Stimulated activated naive CD8-positive, alpha-beta T cell treated with anti-CD3 and anti-CD28 coated beads, Interleukin-15, Interleukin-2, amounts not matched to agents 100 ng/mL and 50 ng/mL, for 24 hours (primary cell): ENCODE measurements at regions not wholly inside any gene's neighbourhood (a gene's known extent, or its start where the extent isn't known, plus 50 kb on each side); places are given as distances from the start of the nearest gene placed in this dataset.
"Not testable (repeated sequence)": the region's sequence is repeated elsewhere in the genome, so short reads cannot be mapped to it uniquely, and the experiment has no call there.

ENCODE experiments used
- H3K27ac Mint-ChIP-seq: one replicate; pipeline ENCODE4 v1.8.0; 2021; ENCODE audit warnings: mild to moderate bottlenecking, mixed read lengths
- H3K27me3 Mint-ChIP-seq: one replicate; pipeline ENCODE4 v1.8.0; 2021; ENCODE audit warnings: mixed read lengths
- H3K36me3 Mint-ChIP-seq: one replicate; pipeline ENCODE4 v1.8.0; 2021; ENCODE audit warnings: low read depth, mixed read lengths
- H3K4me1 Mint-ChIP-seq: one replicate; pipeline ENCODE4 v1.8.0; 2021; ENCODE audit warnings: low read depth, mixed read lengths
- H3K4me3 Mint-ChIP-seq: one replicate; pipeline ENCODE4 v1.8.0; 2021; ENCODE audit warnings: mild to moderate bottlenecking, mixed read lengths
- H3K9me3 Mint-ChIP-seq: one replicate; pipeline ENCODE4 v1.8.0; 2021; ENCODE audit warnings: mixed read lengths

DNA sequence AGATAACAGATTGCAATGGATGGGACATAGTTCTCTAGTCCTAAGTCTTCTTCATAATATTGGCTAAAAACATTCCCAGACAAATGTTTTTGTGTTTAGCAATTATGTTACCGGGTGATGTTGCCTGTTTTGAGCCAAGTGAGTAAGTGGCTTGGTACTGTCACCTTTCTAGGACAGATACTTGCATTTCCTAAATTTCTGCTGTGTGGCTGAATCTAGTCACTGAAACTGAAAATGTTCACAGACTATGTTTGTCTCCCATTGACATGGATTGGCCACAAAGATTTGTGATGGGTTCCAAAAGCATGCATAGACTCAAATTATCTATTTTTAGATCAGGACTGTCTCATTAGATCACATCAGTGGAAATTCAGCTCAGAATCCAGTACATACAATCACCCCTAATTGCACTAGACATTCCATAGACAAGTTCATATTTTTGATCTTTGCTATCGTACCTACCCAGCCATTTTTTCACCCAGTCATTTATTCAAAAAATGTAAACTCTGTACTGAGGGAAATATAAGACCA lies 1222.1 kb upstream of the AUTS2 start:
- H3K27ac Mint-ChIP-seq, result no peak overlapping the region
- no peaks in the 10 kb centered on the region for H3K36me3 Mint-ChIP-seq
- H3K4me3 Mint-ChIP-seq, result no peak overlapping the region
- H3K27me3 Mint-ChIP-seq, result no peaks in the 10 kb centered on the region
- no peaks in the 10 kb centered on the region for H3K4me1 Mint-ChIP-seq
- peaks cover 18% of the 10 kb centered on the region for H3K9me3 Mint-ChIP-seq

DNA sequence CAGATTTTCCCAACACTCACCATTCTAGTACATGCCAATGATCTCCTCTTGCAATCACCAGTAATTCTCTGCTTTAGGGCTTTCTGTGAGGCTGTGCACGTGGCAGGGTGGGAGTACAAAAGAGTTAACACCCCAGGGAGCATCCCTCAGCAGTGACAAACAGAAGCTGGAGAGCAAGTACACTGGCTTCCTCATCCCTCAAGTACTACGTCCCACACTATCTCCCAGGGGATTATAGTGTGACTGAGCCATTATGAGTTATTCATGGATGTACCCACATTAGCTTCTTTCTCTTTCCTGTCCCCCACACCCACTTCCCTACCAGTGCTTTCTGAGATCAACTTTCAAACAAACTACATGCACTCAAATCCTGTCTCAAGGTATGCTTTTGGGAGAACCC lies 1216.5 kb upstream of the AUTS2 start:
- H3K4me1 Mint-ChIP-seq, result no peaks in the 10 kb centered on the region
- H3K9me3 Mint-ChIP-seq, result peaks cover 18% of the 10 kb centered on the region
- no peak overlapping the region for H3K4me3 Mint-ChIP-seq
- no peaks in the 10 kb centered on the region for H3K27me3 Mint-ChIP-seq
- no peaks in the 10 kb centered on the region for H3K36me3 Mint-ChIP-seq
- H3K27ac Mint-ChIP-seq, result no peak overlapping the region

DNA sequence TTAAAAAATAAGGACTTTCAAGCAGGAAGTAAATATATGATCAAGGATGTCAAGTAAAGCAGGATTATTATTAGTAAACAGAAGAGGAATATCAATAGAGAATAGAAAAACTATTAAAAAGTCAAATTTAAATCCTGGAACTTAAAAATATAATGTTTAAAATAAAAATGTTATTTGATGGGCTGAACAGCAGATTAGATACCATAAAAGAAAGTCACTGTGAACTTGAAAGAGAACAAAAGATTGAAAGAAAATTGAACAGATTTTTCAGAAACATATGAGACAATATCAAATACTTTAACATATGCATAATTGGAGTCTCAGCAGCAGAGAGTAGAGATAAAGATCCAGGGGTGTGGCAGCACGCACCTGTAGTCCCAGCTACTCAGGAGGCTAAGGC lies 1213.7 kb upstream of the AUTS2 start:
- Mint-ChIP-seq H3K27me3 (no peaks in the 10 kb centered on the region), H3K27ac (no peak overlapping the region), H3K4me3 (no peak overlapping the region), H3K9me3 (peaks cover 22% of the 10 kb centered on the region), H3K4me1 (no peaks in the 10 kb centered on the region), H3K36me3 (no peaks in the 10 kb centered on the region)

DNA sequence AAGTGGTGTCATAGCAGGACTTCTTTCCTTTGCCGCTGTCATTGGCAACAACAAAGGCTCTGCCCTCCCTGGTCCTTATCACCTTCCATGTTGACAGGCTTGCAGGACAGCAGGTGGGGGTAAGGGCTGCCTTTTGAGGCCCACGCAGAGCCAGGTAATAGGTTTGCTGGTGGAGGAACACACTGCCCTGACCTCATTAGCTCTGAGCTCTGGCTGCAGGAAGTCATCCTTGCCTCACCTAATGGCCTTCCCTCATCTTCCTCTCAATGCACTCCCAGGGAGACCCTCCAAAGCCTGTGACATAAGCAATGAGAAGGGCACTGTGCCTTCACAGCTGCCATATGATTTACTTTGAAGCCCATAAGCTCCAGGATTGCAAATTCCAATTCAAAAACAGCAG lies 1205.2 kb upstream of the AUTS2 start:
- Mint-ChIP-seq H3K4me1 (no peaks in the 10 kb centered on the region), H3K27ac (no peak overlapping the region), H3K9me3 (peaks cover 22% of the 10 kb centered on the region), H3K36me3 (no peaks in the 10 kb centered on the region), H3K4me3 (no peak overlapping the region), H3K27me3 (no peaks in the 10 kb centered on the region)

DNA sequence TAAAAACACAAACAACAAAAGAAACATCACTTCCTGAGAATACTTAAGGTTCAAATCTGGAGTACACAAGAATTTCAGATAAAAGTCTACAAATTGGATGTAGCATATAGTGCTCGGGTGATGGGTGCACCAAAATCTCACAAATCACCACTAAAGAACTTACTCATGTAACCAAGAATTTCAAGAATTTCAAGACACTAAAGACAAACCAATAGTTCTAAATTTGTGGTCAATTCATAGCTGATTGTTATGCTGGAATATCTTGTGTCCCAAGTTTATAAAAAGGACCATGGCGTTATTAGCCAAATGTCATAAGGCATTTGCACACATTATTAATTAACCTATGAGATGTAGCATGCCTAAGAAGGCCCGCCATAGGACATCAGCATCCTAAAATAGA lies 1204.1 kb upstream of the AUTS2 start:
- Mint-ChIP-seq H3K27ac (no peak overlapping the region), H3K4me1 (no peaks in the 10 kb centered on the region), H3K36me3 (no peaks in the 10 kb centered on the region), H3K9me3 (peaks cover 17% of the 10 kb centered on the region), H3K27me3 (no peaks in the 10 kb centered on the region), H3K4me3 (no peak overlapping the region)

DNA sequence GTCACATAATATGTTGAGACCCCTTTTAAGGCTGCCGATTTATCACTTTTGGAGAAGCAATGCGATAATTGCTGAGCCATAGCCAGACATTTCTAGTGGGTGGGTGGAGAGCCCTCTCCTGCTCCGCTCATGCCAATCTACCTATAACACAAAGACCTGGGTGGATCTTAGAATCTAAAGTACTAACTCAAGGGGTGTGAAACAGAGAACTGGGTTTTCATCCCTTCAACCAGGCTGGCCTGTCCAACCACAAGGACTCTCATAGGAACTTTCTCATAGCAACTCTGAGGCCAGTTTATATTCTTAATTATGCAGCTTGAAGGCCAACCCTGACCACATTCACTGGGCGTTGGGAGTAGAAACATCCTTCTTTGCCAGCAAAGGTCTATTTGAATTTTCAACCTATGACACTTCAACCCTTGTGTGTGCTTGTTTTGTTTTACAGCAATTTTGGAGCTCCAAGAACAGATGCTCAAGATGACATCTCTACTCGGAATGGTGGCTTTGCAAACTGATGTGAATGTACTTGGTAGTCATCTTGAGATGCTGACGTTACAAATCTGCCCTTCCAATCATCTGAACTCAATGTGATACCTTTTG lies 1198.2 kb upstream of the AUTS2 start:
- H3K4me1 Mint-ChIP-seq, result no peaks in the 10 kb centered on the region
- H3K36me3 Mint-ChIP-seq, result no peaks in the 10 kb centered on the region
- no peak overlapping the region for H3K27ac Mint-ChIP-seq
- no peaks in the 10 kb centered on the region for H3K27me3 Mint-ChIP-seq
- peaks cover 16% of the 10 kb centered on the region for H3K9me3 Mint-ChIP-seq
- no peak overlapping the region for H3K4me3 Mint-ChIP-seq

DNA sequence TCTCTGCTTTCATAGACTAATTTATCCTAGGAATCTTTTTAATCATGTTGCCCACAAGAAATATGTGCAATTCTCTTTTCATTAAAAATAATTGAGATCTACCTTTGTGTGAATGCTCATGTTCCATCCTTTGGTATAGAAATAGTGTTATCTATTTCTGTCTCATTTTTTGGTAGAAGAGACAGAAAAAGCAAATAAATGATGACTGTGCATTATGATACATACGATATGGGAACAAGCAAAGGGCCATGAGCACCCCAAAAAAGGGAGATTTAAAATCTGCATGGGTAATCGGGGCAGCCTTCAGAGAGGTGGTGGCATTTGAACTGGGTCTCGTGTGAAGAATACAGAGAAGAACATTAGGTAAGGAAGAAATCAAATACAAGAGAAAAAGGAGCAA lies 1197.5 kb upstream of the AUTS2 start:
- Mint-ChIP-seq H3K4me1 (no peaks in the 10 kb centered on the region), H3K27ac (no peak overlapping the region), H3K36me3 (no peaks in the 10 kb centered on the region), H3K27me3 (no peaks in the 10 kb centered on the region), H3K4me3 (no peak overlapping the region), H3K9me3 (peaks cover 16% of the 10 kb centered on the region)

DNA sequence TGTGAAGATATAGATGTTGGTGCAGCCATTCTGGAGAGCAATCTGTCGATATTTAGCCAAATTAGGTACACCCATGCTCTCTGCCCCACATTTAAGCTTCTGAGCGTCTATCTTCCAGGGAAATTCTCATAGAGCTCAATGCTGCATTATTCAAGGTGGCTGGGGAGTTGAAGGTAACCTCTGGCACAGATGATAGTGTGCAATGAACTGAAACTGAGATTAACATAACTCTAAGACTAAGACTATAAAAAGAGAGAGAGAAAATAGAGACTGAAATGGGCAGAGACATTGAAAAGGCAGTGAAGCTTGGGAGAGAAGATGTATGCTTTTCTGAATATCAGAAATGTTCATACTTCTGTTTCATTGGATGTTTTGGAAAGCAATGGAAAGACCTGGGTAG lies 1197.0 kb upstream of the AUTS2 start:
- H3K4me1 Mint-ChIP-seq, result no peaks in the 10 kb centered on the region

DNA sequence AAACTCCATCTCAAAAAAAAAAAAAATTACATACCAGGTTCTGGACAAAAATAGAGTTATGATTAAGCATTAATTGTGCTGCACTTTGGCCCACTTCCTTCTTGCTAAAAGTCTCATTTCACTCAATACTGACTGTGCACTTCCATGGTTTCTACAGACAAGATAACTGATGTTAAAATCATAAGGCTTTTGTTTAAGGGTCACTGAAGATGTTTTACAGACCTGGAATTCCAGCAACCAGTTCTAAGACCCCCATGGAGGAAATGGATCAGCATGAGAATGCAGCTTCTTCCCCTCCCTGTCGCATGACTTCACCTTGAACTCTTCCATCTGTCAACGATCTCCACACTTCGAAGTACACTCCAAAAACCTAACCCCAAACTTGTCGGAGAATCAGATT lies 1191.8 kb upstream of the AUTS2 start:
- Mint-ChIP-seq H3K4me1 (no peaks in the 10 kb centered on the region), H3K27ac (no peak overlapping the region), H3K4me3 (no peak overlapping the region), H3K9me3 (peaks cover 14% of the 10 kb centered on the region), H3K27me3 (no peaks in the 10 kb centered on the region), H3K36me3 (no peaks in the 10 kb centered on the region)

More for the DNA sequence above, 1197.0 kb upstream of the AUTS2 start:
- no peaks in the 10 kb centered on the region for H3K27me3 Mint-ChIP-seq
- peaks cover 16% of the 10 kb centered on the region for H3K9me3 Mint-ChIP-seq
- H3K4me3 Mint-ChIP-seq, result no peak overlapping the region
- H3K27ac Mint-ChIP-seq, result no peak overlapping the region
- H3K36me3 Mint-ChIP-seq, result no peaks in the 10 kb centered on the region

DNA sequence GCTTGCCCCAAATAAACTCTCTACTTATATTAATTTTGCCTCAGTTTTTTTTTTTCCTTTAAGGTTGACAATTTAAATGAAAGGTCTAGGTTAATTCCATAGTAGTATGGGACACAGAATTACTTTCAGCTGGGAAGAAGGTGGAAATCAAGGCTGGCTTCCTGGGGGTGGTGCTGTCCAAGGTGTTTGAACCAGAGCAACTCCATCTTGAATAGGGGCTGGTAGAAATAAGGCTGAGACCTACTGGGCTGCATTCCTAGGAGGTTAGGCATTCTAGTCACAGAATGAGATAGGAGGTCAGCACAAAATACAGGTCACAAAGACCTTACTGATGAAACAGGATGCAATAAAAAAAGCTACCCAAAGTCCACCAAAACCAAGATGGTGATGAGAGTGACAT lies 1190.8 kb upstream of the AUTS2 start:
- Mint-ChIP-seq H3K4me3 (no peak overlapping the region), H3K9me3 (peaks cover 18% of the 10 kb centered on the region), H3K36me3 (no peaks in the 10 kb centered on the region), H3K27ac (no peak overlapping the region), H3K4me1 (no peaks in the 10 kb centered on the region), H3K27me3 (no peaks in the 10 kb centered on the region)

DNA sequence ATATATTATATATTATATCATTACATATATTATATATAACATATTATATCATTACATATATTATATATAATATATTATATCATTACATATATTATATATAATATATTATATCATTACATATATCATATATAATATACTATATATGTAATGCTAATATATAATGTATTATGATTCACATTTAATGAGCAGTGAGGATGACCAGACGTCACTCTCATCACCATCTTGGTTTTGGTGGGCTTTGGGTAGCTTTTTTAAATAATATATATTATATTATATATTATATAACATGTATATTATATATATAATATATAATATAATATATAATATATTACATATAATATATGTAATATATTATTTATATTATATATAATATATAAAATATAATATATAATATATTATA lies 1189.4 kb upstream of the AUTS2 start:
- H3K27ac Mint-ChIP-seq, result no peak overlapping the region

DNA sequence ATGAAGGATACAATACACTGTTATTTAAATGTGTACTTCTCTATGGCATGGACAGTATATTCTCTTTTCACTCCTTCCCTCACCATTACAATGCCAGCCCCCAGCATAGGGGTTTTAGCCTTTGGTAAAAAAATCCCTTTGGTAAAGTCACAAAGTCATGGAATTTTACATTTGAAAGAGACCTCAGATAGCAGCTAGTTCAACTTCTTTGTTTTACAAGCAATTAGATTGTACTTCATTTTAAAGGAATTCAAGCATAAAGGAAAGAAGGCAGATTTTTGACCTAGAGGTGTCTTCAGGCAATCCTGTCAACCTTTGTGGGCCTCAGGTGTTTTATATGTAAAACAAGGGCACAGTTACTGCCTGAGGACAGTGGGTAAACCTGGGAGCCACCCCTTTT lies 1188.4 kb upstream of the AUTS2 start:
- Mint-ChIP-seq H3K4me1 (no peaks in the 10 kb centered on the region), H3K27ac (no peak overlapping the region), H3K4me3 (no peak overlapping the region), H3K36me3 (no peaks in the 10 kb centered on the region), H3K9me3 (peaks cover 16% of the 10 kb centered on the region), H3K27me3 (no peaks in the 10 kb centered on the region)

More for the DNA sequence above, 1189.4 kb upstream of the AUTS2 start:
- Mint-ChIP-seq H3K4me1 (no peaks in the 10 kb centered on the region), H3K36me3 (no peaks in the 10 kb centered on the region), H3K27me3 (no peaks in the 10 kb centered on the region), H3K9me3 (peaks cover 18% of the 10 kb centered on the region), H3K4me3 (no peak overlapping the region)

DNA sequence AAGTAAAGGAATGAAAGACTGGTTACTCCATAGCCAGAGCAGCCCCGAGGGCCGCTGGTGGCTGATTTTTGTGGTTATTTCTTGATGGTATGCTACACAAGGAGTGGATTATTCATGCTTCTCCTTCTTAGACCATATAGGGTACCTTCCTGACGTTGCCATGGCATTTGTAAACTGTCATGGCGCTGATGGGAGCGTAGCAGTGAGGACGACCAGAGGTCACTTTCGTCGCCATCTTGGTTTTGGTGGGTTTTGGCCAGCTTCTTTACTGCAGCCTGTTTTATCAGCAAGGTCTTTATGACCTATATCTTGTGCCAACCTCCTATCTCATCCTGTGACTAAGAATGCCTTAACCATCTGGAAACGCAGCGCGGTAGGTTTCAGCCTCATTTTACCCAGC lies 1187.6 kb upstream of the AUTS2 start:
- not testable (repeated sequence) for H3K27ac Mint-ChIP-seq, H3K27me3 Mint-ChIP-seq, H3K4me1 Mint-ChIP-seq, H3K36me3 Mint-ChIP-seq, H3K4me3 Mint-ChIP-seq
- H3K9me3 Mint-ChIP-seq, result peaks cover 14% of the 10 kb centered on the region

DNA sequence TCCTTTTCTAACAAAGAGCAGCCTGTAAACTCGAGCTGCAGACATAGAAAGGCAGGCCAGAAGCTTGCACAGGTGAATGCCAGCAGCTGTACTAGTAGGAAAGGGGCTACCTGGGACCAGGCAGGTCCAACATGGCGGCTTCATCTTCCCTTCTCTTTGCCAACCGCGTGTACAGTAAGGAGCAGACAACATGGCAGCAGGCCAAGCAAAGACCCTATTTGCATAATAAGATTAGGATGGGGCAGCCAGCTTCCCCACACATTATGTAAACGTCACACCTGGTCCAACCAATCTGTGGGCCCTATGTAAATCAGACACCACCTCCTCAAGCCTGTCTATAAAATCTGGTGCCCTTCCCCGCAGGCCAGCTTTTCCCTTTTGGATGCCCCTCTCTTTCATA lies 1186.5 kb upstream of the AUTS2 start:
- H3K9me3 Mint-ChIP-seq, result peaks cover 13% of the 10 kb centered on the region
- H3K27ac Mint-ChIP-seq, result no peak overlapping the region
- H3K4me3 Mint-ChIP-seq, result no peak overlapping the region
- no peaks in the 10 kb centered on the region for H3K4me1 Mint-ChIP-seq
- no peaks in the 10 kb centered on the region for H3K27me3 Mint-ChIP-seq
- no peaks in the 10 kb centered on the region for H3K36me3 Mint-ChIP-seq

DNA sequence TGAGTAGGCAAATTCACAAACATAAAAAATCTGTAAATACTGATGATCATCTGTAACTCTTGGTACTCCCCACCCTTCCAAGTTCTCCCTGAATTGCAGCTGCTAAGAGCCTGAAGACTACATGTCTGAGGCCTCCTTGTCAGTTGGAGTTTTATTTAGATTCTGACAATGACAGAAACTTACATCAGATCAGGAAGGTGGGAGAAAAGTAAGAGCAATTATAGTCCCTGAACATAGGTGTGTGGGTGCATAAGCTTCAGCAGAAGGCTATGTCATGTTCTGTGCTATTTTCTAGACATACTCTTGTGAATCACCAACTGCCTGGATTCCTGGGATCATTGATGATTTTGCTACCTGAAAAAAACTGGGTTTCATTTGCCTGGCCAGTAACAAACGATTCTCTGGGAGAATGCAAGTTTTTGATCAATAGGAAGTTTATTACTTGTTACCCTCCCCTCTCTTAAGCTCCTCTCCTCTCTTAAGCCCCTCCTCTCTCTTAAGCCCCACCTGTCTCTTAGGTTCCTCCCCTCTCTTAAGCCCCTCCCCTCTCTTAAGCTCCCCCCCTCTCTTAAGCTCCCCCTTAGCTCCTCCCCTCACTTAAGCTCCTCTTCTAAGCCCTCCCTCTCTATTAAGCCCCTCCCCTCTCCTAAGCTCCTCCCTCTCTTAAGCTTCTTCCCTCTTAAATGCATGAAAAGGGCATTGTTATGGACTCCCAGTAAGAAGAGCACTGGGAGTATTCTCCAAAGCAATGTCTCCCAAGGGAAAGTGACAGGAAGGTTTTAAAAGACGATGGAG lies 1183.4 kb upstream of the AUTS2 start:
- Mint-ChIP-seq H3K27me3 (no peaks in the 10 kb centered on the region), H3K36me3 (no peaks in the 10 kb centered on the region), H3K4me1 (no peaks in the 10 kb centered on the region), H3K9me3 (peaks cover 7% of the 10 kb centered on the region), H3K27ac (no peak overlapping the region), H3K4me3 (no peak overlapping the region)

DNA sequence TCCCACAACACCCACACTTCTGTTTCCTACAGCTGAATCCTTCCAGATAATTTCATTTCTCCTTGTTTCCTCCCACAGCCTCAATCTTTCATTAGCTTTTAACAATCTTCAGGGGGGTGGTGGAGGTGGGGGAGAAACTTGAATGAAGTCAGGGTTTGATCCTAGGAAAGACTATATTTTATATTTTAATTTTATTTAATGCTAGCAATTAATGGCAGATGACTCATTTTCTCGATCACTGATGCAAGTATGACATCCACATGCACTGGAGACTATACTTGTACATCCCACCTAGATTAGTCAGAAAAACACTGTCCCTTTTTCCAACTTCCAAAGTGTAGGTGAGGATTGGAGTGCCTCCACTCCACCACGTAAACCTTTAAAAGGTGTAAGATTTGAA lies 1181.3 kb upstream of the AUTS2 start:
- no peak overlapping the region for H3K27ac Mint-ChIP-seq
- no peak overlapping the region for H3K4me3 Mint-ChIP-seq
- H3K4me1 Mint-ChIP-seq, result no peaks in the 10 kb centered on the region
- no peaks in the 10 kb centered on the region for H3K36me3 Mint-ChIP-seq
- peaks cover 9% of the 10 kb centered on the region for H3K9me3 Mint-ChIP-seq
- H3K27me3 Mint-ChIP-seq, result no peaks in the 10 kb centered on the region
